SK-N-MC (cell line): ENCODE measurements at regions not wholly inside any gene's neighbourhood (a gene's known extent, or its start where the extent isn't known, plus 50 kb on each side); places are given as distances from the start of the nearest gene placed in this dataset.

Source experiments
- EZH2 ChIP-seq: fragments of 200-600 bp; sonication (generic); IDR thresholded peaks from one replicate; pipeline ENCODE4 v1.6.1; 2017; ENCODE audit warnings: antibody characterized with exemption
- FOXP2 ChIP-seq: optimal IDR thresholded peaks from 2 replicates; pipeline ENCODE3; 2011; ENCODE audit warnings: mild to moderate bottlenecking, moderate library complexity; ENCODE audit not compliant: insufficient read depth; ENCODE audit errors: extremely low read length, control extremely low read depth
- POLR2AphosphoS5 ChIP-seq: IDR thresholded peaks from 2 replicates; pipeline ENCODE4 v1.6.1; 2012; ENCODE audit warnings: mild to moderate bottlenecking, low read depth, low read length, borderline replicate concordance

DNA sequence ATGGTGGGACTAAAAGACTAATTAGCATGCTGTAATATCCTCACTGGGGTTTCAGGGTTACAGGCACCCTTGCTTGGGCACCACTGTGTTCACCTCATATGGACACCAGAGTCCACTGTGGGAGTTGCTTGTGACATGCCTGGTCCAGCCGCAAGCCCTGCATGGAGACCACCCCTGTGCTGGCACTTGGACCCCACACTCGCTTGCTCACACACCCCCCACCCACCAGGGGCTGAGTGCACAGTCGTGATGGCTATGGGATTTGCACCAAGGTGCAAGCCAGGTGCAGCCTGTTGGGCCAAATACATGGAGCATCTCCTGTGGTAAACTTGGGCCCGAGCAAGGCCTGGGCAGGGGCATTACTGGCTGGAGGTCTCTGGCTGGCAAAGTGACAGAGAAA lies 129.1 kb downstream of the SYT10 start:
- no peak for TF ChIP-seq POLR2AphosphoS5
- TF ChIP-seq EZH2, result no peak
- no peak for TF ChIP-seq FOXP2
